Body of pancreas (tissue), 4 donors: ENCODE measurements at regions not wholly inside any gene's neighbourhood (a gene's known extent, or its start where the extent isn't known, plus 50 kb on each side); places are given as distances from the start of the nearest gene placed in this dataset.

Source experiments
- CTCF ChIP-seq, 7 experiments: fragments of 450-650 bp in 4 of 7; fragments of 200-600 bp in 3 of 7; sonication (generic) in 3 of 7; IDR thresholded peaks; one replicate each; pipeline ENCODE4 v1.5.1; 2016 to 2019; ENCODE audit warnings: antibody characterized with exemption in 7 of 7
- POLR2A ChIP-seq, 3 donors: fragments of 450-650 bp; IDR thresholded peaks; one replicate each; pipeline ENCODE4 v1.6.1; 2016; ENCODE audit warnings: antibody characterized with exemption in 3 of 3, mild to moderate bottlenecking in 2 of 3

- TF ChIP-seq CTCF (IDR thresholded peaks at IDR 0.05) (no peak), POLR2A (IDR thresholded peaks at IDR 0.05) (no peak)
Measured at GRCh38 chr5:97670447-97670846, 487.4 kb upstream of the RIOK2 start.
